Thyroid gland (tissue), 4 donors: ENCODE measurements at regions not wholly inside any gene's neighbourhood (a gene's known extent, or its start where the extent isn't known, plus 50 kb on each side); places are given as distances from the start of the nearest gene placed in this dataset.

Experiments used
- CTCF ChIP-seq, 6 experiments: fragments of 200-600 bp in 3 of 6; fragments of 450-650 bp in 3 of 6; sonication (generic) in 3 of 6; IDR thresholded peaks; one replicate each; pipeline ENCODE4 v1.5.1; 2016 to 2019; ENCODE audit warnings: antibody characterized with exemption in 6 of 6, mild to moderate bottlenecking in 2 of 6, inconsistent platforms in 1 of 6, moderate library complexity in 1 of 6
- POLR2A ChIP-seq, 2 donors: fragments of 450-650 bp; IDR thresholded peaks; one replicate each; pipeline ENCODE4 v1.6.1; 2017; ENCODE audit warnings: antibody characterized with exemption in 2 of 2, mild to moderate bottlenecking in 2 of 2, moderate library complexity in 1 of 2

- TF ChIP-seq CTCF (IDR thresholded peaks at IDR 0.05) (no peak), POLR2A (IDR thresholded peaks at IDR 0.05) (no peak)
These were observed 1378.4 kb upstream of the PIK3C3 start for GRCh38 chr18:40576507-40577115.
